Sciatic nerve (tissue), 2 donors: ENCODE measurements at regions not wholly inside any gene's neighbourhood (a gene's known extent, or its start where the extent isn't known, plus 50 kb on each side); places are given as distances from the start of the nearest gene placed in this dataset.
A peak's percentile ranks its signal among the peaks of the same experiment; 100 is the strongest.

Source experiments
- ATAC-seq: fragments of 200-7000 bp; cut with Tn5 transposase; one replicate; pipeline ENCODE4 v1.9.1; 2020; ENCODE audit warnings: mild to moderate bottlenecking, moderate library complexity
- DNase-seq: peaks from one replicate; pipeline ENCODE4 v3.0.0-alpha.2; 2020; ENCODE audit warnings: low spot score
- intact Hi-C: fragments of 100-400 bp; cut with DNase I; formaldehyde crosslinking; loops from one replicate; pipeline ENCODE4 v1.14.2; 2022
- donor health status: DM: no; HTN: no; CAD: no.
- donor health status: DM: no; HTN: no; CAD: no.

DNA sequence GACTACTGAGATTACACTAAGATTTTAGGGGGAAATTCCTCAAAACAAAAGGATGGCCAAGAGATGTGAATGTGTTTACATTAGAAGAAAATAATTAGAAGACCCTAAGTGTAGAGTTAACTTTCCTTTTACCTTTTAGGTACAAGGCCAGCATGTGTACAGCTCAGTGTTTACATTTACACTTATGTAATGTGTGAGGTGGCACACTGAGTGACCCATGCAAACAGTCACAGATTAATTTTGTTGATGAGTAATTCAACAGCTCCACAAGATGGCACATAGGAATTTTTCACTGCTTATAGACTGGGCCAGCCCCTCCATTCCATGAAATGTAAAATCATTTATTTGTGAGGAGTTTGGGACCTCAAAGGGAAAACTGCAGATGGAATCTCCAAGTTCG lies 90.1 kb upstream of the SLC12A2 start:
- intact Hi-C loops: no loop called here
- no peak for DNase-seq
- no peak for ATAC-seq

DNA sequence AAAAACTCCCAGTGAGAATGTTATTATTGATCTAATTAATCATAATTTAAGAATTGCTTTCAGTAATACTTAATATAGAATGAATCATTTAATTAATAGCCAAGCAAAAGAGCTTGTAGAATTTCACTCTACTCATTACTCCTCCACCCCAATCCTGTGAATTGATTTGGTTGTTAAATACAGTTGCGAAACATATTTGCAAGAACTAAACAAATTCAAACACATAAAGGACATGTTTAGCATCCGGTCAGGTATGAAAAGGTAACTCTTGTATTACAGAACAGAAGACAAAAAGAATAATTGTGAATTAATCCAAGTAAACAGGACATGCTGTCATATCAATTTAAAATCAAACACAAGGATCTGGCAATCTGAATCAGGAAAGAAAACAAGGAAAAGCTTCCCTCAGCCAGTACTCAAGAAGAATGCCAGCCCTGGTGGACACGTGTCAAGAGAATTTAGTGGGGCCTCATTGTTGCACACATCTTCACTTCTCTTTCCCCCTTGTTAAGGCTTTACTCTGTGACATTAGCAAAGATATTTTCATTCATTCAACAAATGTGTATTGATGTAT lies 89.4 kb upstream of the SLC12A2 start:
- DNase-seq (no peak), ATAC-seq (no peak)
- intact Hi-C loops: no loop called here

DNA sequence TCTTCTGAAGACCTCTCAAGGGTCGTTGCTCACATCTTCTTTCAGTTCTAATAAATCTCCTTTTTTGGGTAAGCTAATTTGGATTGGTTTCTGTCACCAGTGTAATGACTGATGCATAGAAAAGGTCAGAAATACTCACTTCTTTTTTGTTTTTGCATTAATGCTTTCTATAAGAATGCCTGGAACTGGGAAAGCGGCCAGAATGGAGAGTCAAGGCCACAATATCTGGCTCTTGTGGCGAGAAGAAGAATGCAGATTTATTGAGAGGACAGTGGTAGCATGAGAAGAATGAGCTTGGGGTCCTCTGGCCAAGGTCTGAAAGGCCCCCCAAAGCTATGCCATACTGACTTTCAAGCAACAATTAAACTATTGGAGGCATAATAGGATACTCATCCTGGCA lies 88.0 kb upstream of the SLC12A2 start:
- ATAC-seq (no peak), DNase-seq (no peak)
- intact Hi-C loops: no loop called here

DNA sequence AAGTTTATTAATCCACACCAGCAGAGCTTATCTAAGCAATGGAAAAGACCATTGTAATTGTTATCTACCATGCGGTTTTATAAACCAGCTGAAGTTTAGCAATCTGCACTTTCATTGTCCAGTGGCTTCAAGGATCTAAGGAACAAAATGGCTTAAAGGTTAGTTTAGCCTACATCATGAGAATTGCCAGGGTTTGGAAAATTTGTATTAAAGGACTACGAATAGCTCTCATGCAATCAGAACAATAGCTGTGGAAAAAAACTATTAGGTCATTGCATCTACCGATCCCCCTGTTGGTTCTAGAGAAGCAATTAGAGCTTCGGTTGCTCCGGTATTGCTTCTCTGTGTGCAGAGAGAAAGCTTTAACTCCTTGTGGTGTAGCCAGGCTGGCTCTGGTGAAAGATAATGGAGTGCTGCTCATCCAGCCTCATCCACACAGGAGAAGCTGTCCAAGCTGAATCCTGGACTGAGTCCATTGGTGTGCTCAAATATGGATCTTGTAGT lies 86.3 kb upstream of the SLC12A2 start:
- ATAC-seq (peak; percentile 82), DNase-seq (no peak)
- intact Hi-C loops: no loop called here

DNA sequence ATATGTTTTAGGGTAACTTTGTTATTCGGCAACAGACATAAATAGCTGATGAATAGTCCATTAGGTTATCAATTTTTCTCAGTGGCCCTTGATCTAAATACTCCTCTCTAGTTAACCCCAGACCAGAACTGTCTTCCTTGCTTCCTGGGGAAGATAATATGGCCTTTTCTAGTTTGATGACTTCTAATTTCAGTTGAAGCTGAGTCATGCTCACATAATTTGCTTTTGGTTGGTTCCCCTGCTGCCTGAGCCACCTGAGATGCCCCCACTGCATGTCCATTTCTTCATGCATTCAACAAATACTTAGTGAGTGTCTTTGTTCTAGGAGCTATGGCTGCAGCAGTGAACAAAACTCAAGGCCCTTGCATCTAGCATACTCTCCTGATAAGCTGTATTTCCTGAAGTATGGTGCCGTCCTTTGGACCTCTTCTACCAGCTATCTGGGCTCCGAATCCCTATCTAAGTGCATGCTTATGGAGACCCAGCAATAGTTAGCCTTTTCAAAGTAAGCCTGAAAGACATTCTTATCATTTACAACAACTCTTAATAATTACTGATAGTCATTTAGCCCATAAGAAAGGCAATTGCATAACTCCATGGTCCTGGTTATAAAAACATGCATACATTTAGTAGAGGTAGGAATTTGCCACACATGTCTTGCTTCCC lies 84.5 kb upstream of the SLC12A2 start:
- no peak for ATAC-seq
- no peak for DNase-seq
- intact Hi-C loops: no loop called here

DNA sequence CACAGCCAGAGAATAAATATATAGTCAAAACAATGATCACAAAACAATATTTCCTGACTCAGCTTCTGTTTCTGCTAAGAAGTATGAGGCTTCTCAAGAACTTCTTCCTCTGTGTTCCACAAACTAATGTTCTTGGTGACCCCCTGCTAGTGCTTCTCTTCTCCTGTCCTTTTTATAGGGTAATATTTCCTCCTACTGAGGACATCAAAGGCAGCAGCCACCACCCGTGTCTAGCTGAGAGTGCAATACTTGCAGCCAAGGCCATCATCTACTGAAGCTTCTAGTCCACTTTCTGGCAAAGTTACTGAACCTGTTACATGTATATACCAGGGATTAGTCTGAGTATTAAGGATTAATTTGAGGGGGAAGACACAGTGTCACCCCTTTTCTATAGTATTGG lies 83.7 kb upstream of the SLC12A2 start:
- intact Hi-C loops: no loop called here
- ATAC-seq (no peak), DNase-seq (no peak)

DNA sequence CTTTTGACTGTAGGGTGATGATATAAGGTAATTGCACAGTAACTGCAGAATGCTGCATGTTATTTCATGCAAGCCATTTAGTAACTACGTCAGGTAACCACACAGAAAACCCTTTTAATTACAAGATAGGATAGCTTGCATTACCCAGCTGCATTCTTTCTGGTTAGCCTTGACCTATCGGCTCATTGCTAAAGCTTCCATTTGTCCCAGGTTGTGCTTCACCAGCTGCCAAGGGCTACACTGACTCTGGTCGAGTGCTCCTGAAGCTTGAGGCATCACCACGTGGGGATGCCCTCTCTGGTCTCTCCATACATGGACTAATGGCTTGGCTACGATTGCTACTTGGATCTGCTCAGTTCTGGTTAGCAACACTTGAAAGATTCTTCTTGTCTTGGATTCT lies 81.1 kb upstream of the SLC12A2 start:
- DNase-seq: no peak
- intact Hi-C loops: no loop called here
- no peak for ATAC-seq

DNA sequence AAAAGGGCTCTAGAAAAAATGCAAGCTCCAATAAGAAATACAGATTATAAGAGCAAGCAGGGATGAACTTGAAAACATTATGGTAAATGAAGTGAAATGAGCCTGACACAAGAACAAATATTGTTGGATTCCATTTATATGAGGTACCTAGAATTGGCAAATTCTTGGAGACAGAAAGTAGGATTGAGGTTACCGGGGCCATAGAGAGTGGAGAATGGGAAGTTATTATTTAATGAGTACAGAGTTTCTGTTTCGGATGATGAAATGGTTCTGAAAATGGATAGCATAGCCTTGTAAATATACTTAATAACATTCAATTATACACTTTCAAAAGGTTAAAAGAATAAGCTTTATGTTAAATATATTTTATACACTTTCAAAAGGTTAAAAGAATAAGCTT lies 75.6 kb upstream of the SLC12A2 start:
- DNase-seq (no peak), ATAC-seq (no peak)
- intact Hi-C loops: no loop called here

DNA sequence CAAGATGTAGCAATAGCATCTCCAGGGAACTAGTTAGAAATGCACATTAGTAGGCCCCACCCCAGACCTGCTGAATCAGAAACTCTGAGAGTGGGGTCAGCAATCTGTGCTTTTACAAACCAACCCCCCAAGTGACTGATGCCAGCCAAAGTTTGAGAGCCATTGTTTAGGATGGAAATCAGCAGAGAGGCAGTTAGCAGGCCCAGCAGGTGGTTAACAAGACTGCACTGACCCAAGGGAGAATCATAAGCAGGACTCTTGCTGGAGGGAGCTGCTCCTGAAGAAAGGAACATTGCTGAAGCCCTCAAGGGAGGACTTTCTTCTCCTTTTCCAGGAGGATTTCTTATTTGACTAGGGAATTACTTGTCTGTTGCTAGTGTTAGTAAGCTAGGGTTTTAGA lies 74.2 kb upstream of the SLC12A2 start:
- intact Hi-C loops: no loop called here
- ATAC-seq: no peak
- DNase-seq: no peak

DNA sequence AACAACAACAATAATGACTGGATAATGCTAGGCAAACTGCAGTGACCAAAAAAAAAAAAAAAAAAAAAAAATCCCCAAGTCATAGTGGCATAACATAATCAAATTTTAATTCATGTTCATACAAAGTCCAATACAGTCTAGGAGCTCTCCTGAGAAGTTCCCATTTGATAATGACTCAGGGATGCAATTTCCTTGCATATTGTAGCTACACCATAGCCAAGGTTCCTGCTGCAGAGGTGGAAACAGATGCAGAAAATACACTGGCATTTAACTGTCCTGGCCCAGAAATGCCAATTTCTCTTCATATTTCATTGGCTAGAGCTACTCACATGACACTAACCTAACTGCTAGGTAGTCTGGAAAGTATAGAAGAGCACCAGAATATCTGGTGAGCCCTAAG lies 72.2 kb upstream of the SLC12A2 start:
- intact Hi-C loops: no loop called here
- DNase-seq (no peak), ATAC-seq (no peak)

DNA sequence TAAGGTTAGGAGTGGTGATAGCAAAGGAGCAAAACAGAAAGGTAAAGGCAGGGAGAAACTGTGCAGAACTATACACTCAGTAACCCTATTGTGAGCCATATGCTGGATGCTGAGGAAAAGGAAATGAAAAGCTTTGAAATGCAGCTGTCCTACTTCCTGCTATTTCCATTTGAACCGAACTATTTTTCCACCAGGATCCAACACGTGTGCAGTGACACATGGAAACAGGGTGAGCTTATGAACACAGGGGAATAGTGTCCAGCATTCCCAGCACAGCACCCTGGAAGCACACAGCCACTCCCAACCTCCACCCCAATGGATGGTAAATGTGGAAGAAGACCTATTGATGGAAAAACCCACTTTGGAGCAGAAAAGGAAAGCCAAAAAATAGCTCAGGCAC lies 69.0 kb upstream of the SLC12A2 start:
- DNase-seq: no peak
- ATAC-seq: no peak
- intact Hi-C loops: no loop called here

DNA sequence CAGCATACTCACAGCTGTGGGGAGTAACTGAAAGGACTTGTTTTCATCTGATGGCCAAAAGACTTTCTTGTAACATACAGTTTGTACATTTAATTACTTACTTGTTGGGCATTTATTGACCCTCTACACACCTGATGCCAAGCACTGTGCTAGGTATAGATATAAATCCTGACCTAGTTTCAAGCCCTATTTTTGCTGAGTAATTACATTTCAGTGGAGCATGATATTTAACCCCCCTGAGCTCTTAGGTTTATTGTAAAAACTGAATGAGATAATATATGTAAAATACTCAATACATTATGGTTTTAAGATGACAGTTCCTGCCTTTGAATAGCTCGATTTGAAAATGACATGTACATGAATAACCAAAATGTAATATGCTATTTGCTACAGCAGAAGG lies 68.1 kb upstream of the SLC12A2 start:
- intact Hi-C loops: no loop called here
- no peak for ATAC-seq
- no peak for DNase-seq

DNA sequence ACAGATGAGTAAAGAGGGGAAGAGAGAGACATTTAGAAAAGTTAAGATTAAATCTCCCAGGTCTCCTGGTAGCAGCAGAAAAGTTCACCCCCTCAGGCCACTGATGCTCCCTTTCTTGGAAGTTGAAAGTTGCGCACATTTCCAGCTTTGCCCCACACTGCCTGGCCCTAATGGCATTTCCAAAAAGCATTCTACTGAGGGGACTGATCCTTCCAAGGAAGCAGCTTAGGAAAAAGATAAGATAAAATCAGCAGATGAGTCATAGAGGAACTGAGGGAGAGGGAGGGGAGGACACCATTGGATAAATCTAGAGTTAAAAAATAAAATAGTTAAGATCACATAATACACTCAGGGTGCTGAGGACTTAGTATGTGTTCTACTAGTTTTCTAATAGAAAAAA lies 67.6 kb upstream of the SLC12A2 start:
- ATAC-seq: no peak

DNA sequence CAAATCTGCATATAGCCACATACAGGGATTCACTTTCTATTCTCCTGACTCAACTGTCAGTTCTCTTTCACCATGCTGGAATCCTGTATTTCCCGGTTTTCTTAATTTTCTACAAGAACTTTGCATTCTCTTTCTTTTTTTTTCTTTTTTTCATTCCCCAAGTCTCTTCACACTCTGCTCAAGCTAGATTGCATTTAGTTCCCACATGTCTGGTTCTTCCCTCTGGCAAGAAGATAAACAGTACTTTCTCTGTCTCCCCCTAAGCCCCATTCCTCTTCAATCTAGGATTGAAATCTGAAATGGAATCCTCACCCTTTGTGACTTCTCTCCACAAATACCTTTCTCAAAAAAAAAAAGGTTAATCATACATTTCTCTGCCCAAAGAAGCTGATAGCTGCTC lies 64.2 kb upstream of the SLC12A2 start:
- DNase-seq: no peak
- no peak for ATAC-seq
- intact Hi-C loops: no loop called here

More for the DNA sequence above, 67.6 kb upstream of the SLC12A2 start:
- intact Hi-C loops: no loop called here
- DNase-seq: no peak

DNA sequence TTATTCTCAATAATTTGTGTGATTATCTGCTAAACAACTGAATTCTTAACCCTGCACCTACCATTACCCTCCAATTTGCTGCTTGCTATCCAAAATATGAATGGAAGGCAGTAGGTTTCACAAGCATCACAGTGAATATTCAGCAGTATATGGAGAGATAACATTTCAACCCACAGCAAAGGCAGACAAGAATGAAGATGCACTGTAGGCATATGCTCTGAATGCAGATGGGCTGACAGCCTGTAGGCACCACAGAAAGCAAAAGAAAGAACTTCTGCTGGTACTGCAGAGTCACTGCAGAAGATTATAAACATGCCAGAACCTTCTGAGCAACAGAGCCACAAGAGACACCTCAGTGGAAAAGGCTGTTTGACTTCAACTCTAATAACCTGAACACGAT lies 63.6 kb upstream of the SLC12A2 start:
- ATAC-seq (no peak), DNase-seq (no peak)
- intact Hi-C loops: no loop called here

DNA sequence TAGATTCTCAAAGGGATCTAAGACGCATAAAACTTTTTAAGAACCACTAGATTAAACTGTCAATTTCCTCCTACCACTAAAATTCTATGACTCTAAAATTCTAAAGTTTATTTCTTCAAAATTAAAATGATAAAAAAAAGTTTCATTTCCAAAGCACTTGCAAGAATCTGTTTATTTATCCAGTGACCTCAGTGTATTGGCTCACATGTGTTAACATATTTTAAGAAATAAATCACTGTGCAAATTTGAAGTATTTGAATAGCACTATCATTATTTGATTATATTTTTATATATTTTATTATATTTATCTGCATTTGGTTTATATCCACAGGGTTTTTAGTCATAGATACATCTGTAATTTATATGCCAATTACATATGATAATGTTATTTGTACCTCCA lies 62.2 kb upstream of the SLC12A2 start:
- intact Hi-C loops: no loop called here
- ATAC-seq (no peak), DNase-seq (no peak)
